ENCODE measurements at regions not wholly inside any gene's neighbourhood (a gene's known extent, or its start where the extent isn't known, plus 50 kb on each side); places are given as distances from the start of the nearest gene placed in this dataset.

DNA sequence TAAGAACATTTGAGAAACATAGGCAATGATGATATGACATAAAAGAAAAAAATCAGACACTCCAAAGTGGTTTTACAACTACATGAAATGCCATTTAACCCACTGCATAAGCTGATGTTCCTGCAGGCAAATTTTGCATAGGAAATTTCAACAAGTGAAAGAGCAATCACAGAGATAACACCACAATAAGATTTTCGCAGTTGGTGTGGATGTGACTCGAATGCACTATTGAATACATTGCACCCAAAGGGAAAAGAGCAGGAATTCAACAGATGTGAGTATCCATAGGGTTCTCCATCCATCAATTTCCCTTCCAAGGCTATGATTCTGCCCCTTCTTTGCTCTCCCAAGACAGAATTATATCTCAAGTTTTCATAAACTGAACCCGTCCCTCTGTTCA lies 456.1 kb downstream of the RAP2B start:
- no peaks in the 10 kb centered on the region for H3K27me3 ChIP-seq (ENCODE audit: control insufficient read depth, insufficient read depth, low read length)
- POLR2A ChIA-PET: no interaction called here
- H3K4me1 ChIP-seq (ENCODE audit: control insufficient read depth, insufficient read depth, low read length): no peaks in the 10 kb centered on the region
- CTCF ChIA-PET: no interaction called here
- H3K4me3 ChIP-seq (ENCODE audit: low read depth in 2 of 2, low read length in 2 of 2): no peak overlapping the region
- DNase-seq (ENCODE audit: low read depth, low spot score) (no peak), ATAC-seq (no peak)
- BruUV-seq (replicated peaks): no TSS peak
- in situ Hi-C loops (cut with HindIII; ENCODE audit: low pct_unique_long_range_greater_than_20kb, low sequenced_read_pairs): no loop called here
- no peaks in the 10 kb centered on the region; the same call in 1 of the 2 replicates for H3K36me3 ChIP-seq (ENCODE audit: control insufficient read depth, insufficient read depth, low read length)
- intact Hi-C loops (cut with micrococcal nuclease; ENCODE audit: unreplicated experiment): no loop called here
- peaks cover 2% of the 10 kb centered on the region; the same call in 1 of the 2 replicates for H3K9me3 ChIP-seq (ENCODE audit: control insufficient read depth, insufficient read depth, low read depth, low read length)
- TF ChIP-seq POLR2AphosphoS5 (IDR thresholded peaks at IDR 0.05; ENCODE audit: low read depth, low read length): no peak
- no peak for TF ChIP-seq SIN3A (IDR thresholded peaks at IDR 0.05; ENCODE audit: borderline replicate concordance, insufficient read depth, low read depth, low read length)
- TF ChIP-seq, protein P1, sequence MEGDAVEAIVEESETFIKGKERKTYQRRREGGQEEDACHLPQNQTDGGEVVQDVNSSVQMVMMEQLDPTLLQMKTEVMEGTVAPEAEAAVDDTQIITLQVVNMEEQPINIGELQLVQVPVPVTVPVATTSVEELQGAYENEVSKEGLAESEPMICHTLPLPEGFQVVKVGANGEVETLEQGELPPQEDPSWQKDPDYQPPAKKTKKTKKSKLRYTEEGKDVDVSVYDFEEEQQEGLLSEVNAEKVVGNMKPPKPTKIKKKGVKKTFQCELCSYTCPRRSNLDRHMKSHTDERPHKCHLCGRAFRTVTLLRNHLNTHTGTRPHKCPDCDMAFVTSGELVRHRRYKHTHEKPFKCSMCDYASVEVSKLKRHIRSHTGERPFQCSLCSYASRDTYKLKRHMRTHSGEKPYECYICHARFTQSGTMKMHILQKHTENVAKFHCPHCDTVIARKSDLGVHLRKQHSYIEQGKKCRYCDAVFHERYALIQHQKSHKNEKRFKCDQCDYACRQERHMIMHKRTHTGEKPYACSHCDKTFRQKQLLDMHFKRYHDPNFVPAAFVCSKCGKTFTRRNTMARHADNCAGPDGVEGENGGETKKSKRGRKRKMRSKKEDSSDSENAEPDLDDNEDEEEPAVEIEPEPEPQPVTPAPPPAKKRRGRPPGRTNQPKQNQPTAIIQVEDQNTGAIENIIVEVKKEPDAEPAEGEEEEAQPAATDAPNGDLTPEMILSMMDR (IDR thresholded peaks at IDR 0.05): no peak
- TF ChIP-seq TCF7L2 (IDR thresholded peaks at IDR 0.05; ENCODE audit: low read depth, low read length): no peak
- TF ChIP-seq, protein P2, sequence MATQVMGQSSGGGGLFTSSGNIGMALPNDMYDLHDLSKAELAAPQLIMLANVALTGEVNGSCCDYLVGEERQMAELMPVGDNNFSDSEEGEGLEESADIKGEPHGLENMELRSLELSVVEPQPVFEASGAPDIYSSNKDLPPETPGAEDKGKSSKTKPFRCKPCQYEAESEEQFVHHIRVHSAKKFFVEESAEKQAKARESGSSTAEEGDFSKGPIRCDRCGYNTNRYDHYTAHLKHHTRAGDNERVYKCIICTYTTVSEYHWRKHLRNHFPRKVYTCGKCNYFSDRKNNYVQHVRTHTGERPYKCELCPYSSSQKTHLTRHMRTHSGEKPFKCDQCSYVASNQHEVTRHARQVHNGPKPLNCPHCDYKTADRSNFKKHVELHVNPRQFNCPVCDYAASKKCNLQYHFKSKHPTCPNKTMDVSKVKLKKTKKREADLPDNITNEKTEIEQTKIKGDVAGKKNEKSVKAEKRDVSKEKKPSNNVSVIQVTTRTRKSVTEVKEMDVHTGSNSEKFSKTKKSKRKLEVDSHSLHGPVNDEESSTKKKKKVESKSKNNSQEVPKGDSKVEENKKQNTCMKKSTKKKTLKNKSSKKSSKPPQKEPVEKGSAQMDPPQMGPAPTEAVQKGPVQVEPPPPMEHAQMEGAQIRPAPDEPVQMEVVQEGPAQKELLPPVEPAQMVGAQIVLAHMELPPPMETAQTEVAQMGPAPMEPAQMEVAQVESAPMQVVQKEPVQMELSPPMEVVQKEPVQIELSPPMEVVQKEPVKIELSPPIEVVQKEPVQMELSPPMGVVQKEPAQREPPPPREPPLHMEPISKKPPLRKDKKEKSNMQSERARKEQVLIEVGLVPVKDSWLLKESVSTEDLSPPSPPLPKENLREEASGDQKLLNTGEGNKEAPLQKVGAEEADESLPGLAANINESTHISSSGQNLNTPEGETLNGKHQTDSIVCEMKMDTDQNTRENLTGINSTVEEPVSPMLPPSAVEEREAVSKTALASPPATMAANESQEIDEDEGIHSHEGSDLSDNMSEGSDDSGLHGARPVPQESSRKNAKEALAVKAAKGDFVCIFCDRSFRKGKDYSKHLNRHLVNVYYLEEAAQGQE (IDR thresholded peaks at IDR 0.05; ENCODE audit: insufficient read depth in 1 of 2, low read depth in 2 of 2, low read length in 1 of 2): no peak
- H3K27ac ChIP-seq (ENCODE audit: low read length): no peak overlapping the region

DNA sequence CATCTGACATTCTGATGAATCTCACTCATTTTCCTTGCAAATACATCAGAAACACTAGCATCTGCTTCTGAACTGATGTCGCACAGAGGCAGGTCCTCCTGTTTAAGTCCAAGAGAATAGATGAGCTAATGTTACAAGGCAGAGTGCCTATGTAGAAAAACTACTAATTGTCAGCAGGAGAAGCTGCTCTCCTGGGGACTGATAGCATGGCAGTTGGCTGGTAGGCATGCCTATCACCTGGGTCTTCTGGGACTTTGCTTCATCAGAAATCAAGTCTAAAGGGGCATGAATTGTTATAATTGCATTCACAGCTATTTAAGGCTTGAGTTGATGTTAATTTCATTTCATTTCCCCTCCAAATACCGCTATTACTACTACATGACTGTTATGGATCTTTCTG lies 457.2 kb downstream of the RAP2B start:
- no peak for DNase-seq (ENCODE audit: low read depth, low spot score)
- ChIA-PET CTCF (no interaction called here), POLR2A (no interaction called here)
- in situ Hi-C loops (cut with HindIII; ENCODE audit: low pct_unique_long_range_greater_than_20kb, low sequenced_read_pairs): no loop called here
- TF ChIP-seq TCF7L2 (IDR thresholded peaks at IDR 0.05; ENCODE audit: low read depth, low read length): no peak
- no peak for TF ChIP-seq POLR2AphosphoS5 (IDR thresholded peaks at IDR 0.05; ENCODE audit: low read depth, low read length)
- TF ChIP-seq, protein P1 (IDR thresholded peaks at IDR 0.05): no peak
- TF ChIP-seq, protein P2 (IDR thresholded peaks at IDR 0.05; ENCODE audit: insufficient read depth in 1 of 2, low read depth in 2 of 2, low read length in 1 of 2): no peak
- TF ChIP-seq SIN3A (IDR thresholded peaks at IDR 0.05; ENCODE audit: borderline replicate concordance, insufficient read depth, low read depth, low read length): no peak
- BruUV-seq (replicated peaks): no TSS peak
- Histone ChIP-seq H3K4me3 (ENCODE audit: low read depth in 2 of 2, low read length in 2 of 2) (no peak overlapping the region), H3K27me3 (ENCODE audit: control insufficient read depth, insufficient read depth, low read length) (no peaks in the 10 kb centered on the region), H3K27ac (ENCODE audit: low read length) (no peak overlapping the region), H3K4me1 (ENCODE audit: control insufficient read depth, insufficient read depth, low read length) (no peaks in the 10 kb centered on the region), H3K36me3 (ENCODE audit: control insufficient read depth, insufficient read depth, low read length) (no peaks in the 10 kb centered on the region; the same call in 1 of the 2 replicates), H3K9me3 (ENCODE audit: control insufficient read depth, insufficient read depth, low read depth, low read length) (peaks cover 2% of the 10 kb centered on the region; the same call in 1 of the 2 replicates)
- intact Hi-C loops (cut with micrococcal nuclease; ENCODE audit: unreplicated experiment): no loop called here
- no peak for ATAC-seq

Measured in Panc1 (cell line).